GM03348 (cell line): ENCODE measurements at regions not wholly inside any gene's neighbourhood (a gene's known extent, or its start where the extent isn't known, plus 50 kb on each side); places are given as distances from the start of the nearest gene placed in this dataset.
A peak's percentile ranks its signal among the peaks of the same experiment; 100 is the strongest.

Experiments used
- DNase-seq: peaks from one replicate; pipeline ENCODE4 v3.0.0; 2012; ENCODE audit warnings: low spot score

DNA sequence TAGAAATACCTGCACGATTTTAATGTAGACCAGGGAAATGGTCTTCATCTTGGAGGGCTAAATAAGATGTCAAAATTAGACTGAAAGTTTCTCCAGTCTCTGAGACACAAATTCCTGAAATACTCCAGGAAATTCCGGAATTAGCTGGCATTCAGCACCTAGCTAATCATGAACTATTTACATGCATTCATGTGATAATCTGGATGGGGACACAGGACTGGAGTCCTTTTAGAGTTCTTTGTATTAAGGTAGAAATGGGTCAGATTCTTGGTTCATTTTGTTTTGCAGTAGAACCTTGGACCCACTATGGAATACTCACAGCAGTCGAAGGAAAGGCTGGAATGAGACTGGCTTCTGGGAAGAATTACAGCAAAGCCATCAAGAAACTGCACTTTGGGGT is 65.3 kb upstream of the MDFIC start:
- DNase-seq = peak; percentile 11

DNA sequence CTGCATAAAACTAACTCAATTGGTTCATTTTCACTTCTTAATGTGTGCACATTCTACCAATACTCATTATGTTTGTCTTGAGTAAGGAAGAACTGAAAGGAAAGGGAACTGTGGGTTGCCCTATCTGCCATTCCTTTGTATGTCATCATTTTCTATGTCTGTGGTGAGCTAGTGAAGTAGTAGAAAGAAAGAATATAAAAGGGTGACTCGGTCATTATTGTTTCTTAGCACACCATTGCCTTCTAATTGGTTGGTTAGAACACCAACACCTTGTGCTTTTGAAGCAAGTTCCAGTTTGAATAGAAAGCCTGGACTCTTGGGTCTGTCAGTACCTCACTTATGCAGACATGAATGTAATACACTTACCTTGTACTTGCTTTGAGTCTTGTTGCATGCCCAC is 64.3 kb upstream of the MDFIC start:
- DNase-seq = no peak

DNA sequence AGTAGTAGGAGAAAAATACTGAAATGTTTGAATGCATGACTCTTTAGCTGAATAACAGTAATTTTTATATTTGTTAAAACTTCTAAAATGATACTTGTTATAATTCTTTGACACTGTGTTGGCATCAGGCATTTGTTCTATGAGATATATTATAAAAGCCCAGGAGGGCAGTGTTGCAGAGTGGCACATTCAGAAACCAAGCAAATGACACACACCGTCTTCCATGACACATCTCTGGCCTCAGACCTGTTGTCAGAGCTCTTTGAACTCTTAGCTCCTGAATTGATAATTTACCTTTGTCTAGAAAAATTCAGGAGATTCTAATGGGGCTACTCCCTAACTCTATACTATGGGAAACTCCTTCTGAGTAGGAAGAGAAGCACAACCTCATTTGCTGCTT is 62.4 kb upstream of the MDFIC start:
- DNase-seq = no peak

DNA sequence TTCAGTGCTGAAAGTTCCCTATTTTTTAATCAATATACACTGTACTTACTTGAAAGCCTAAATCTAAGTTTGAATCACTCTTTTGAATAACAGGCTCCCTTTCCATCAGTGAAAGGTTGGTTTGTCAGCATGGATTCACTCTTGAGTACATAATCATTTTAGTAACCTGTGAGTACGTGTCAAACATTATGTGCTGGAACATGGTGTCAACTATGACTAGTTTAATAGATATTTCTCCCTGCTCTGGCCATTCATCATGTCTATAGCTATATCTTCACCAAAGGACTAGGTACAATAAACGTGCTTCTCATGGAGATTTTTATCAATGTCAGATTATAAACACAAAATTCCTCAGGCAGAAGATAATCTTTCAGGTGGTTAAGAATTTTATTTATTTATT is 61.7 kb upstream of the MDFIC start:
- no peak for DNase-seq

DNA sequence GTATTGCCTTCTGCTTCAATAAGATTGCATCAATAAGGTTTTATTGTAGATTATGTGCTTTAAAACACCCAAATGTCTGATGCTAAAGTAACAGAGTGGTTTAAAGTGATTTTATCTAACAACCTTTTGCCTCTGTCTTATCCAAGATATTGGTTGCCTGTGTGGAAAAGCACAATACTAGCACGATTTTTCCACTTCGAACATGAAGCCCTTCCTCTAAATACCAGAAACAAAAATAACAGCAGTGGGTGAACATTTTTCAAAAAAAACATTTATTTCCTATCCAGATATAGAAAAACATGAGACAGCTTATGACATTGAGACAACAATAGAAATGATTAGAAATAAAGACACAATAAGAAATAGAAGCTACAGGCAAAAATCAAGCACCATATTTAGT is 59.5 kb upstream of the MDFIC start:
- no peak for DNase-seq

DNA sequence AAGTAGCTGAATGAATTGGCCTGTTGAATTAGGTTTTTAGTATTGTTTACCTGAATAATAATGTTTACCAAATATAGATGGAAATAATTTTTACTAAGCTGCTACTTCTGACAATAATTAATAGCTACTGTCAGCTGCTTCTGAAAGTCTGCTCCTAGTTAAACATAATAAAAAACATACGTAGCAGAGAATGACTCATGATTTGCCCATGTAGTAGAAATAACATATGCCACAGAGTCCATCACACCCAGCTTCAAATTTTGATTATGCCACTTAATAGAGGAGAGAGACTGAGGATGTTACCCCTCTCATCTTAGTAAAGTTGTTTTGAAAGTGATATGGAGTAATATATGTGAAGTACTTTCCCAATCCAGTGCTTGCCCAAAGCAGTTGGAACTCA is 57.6 kb upstream of the MDFIC start:
- peak; percentile 9 for DNase-seq

DNA sequence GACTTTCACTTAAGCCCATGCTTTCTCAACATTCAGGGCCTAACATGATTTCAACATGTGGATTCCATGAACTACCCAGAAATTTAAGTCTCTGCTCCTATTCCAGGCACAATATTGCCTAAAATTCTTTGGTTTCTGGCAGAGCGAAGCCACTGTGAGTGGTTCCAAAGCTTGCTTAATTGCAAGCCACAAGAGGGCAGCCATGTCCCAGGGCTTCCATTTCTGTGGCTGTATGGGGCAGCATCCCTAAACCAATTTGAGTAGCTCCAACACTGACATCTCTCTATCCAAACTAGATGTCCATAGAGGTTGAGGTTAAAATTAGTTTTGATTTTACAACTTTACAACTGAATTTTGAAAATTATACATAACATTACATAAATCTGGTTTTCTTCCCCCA is 56.3 kb upstream of the MDFIC start:
- DNase-seq = peak; percentile 63
